Nephron progenitor cell (in vitro differentiated cells): ENCODE measurements at regions not wholly inside any gene's neighbourhood (a gene's known extent, or its start where the extent isn't known, plus 50 kb on each side); places are given as distances from the start of the nearest gene placed in this dataset.

Experiments used
- DNase-seq: peaks from one replicate; pipeline ENCODE4 v3.0.0; 2021
- H3K27ac Mint-ChIP-seq: 2 replicates; pipeline ENCODE4 v1.8.0; 2021; ENCODE audit warnings: mild to moderate bottlenecking, moderate library complexity, mixed read lengths
- H3K27me3 Mint-ChIP-seq: 2 replicates; pipeline ENCODE4 v1.8.0; 2021; ENCODE audit warnings: mild to moderate bottlenecking, low read depth, mixed read lengths; ENCODE audit not compliant: poor library complexity
- H3K36me3 Mint-ChIP-seq: 2 replicates; pipeline ENCODE4 v1.8.0; 2021; ENCODE audit warnings: low read depth, mixed read lengths
- H3K4me1 Mint-ChIP-seq: 2 replicates; pipeline ENCODE4 v1.8.0; 2021; ENCODE audit warnings: mixed read lengths
- H3K4me3 Mint-ChIP-seq: 2 replicates; pipeline ENCODE4 v1.8.0; 2021; ENCODE audit warnings: mild to moderate bottlenecking, moderate library complexity, mixed read lengths
- H3K9me3 Mint-ChIP-seq: 2 replicates; pipeline ENCODE4 v1.8.0; 2021; ENCODE audit warnings: mild to moderate bottlenecking, moderate library complexity, mixed read lengths
- TF ChIP-seq, protein P1 (sequence below): fragments of 200-600 bp; sonication (generic); IDR thresholded peaks from 2 replicates; pipeline ENCODE4 v1.5.0; 2021; ENCODE audit warnings: antibody characterized with exemption

DNA sequence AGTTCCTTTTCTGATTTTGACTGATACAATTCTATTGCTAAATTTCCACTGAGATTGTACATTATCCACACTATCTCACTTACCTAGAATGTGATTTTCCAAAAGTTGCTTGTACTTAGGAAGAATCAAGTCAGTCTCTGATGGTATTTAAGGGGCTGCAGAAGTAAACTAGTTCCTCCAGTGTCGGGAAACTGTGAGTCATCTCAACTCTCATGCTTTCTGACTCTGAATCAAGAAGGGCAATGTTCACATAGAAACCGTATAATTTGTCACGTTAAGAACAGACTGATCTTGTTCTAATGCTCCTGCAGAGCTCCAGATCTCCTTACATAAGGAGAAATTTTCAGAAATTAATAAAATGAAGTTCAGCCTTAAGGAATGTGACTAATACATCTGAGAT, 369.3 kb downstream of the KLF5 start:
- TF ChIP-seq, protein P1, sequence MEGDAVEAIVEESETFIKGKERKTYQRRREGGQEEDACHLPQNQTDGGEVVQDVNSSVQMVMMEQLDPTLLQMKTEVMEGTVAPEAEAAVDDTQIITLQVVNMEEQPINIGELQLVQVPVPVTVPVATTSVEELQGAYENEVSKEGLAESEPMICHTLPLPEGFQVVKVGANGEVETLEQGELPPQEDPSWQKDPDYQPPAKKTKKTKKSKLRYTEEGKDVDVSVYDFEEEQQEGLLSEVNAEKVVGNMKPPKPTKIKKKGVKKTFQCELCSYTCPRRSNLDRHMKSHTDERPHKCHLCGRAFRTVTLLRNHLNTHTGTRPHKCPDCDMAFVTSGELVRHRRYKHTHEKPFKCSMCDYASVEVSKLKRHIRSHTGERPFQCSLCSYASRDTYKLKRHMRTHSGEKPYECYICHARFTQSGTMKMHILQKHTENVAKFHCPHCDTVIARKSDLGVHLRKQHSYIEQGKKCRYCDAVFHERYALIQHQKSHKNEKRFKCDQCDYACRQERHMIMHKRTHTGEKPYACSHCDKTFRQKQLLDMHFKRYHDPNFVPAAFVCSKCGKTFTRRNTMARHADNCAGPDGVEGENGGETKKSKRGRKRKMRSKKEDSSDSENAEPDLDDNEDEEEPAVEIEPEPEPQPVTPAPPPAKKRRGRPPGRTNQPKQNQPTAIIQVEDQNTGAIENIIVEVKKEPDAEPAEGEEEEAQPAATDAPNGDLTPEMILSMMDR = no peak
- no peaks in the 10 kb centered on the region for H3K9me3 Mint-ChIP-seq
- no peak for DNase-seq
- no peak overlapping the region for H3K27ac Mint-ChIP-seq
- no peaks in the 10 kb centered on the region for H3K36me3 Mint-ChIP-seq
- no peaks in the 10 kb centered on the region for H3K4me1 Mint-ChIP-seq
- H3K4me3 Mint-ChIP-seq = no peak overlapping the region
- H3K27me3 Mint-ChIP-seq = no peaks in the 10 kb centered on the region

DNA sequence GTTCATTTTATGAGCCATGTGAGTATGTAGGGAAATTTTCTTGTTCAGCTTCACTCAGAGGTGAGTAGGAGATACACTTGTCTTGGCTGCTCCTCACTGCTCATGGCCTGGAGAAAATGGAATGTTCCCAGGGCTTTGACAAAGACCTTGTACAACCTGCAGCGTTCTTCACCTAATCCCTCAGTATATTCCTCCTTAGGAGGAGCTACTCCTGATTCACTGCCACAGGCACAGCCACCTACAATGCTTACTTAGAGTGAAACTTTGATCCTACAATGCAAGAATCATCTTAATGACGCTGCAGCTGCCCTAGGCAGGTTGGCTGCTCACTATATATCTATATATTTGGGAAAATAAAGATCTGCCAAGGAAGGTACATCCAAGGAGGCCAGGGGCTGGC, 364.2 kb downstream of the KLF5 start:
- Mint-ChIP-seq H3K27ac (no peak overlapping the region), H3K4me1 (no peaks in the 10 kb centered on the region), H3K27me3 (no peaks in the 10 kb centered on the region), H3K4me3 (no peak overlapping the region), H3K9me3 (no peaks in the 10 kb centered on the region), H3K36me3 (no peaks in the 10 kb centered on the region)
- DNase-seq = no peak
- TF ChIP-seq, protein P1 = no peak

DNA sequence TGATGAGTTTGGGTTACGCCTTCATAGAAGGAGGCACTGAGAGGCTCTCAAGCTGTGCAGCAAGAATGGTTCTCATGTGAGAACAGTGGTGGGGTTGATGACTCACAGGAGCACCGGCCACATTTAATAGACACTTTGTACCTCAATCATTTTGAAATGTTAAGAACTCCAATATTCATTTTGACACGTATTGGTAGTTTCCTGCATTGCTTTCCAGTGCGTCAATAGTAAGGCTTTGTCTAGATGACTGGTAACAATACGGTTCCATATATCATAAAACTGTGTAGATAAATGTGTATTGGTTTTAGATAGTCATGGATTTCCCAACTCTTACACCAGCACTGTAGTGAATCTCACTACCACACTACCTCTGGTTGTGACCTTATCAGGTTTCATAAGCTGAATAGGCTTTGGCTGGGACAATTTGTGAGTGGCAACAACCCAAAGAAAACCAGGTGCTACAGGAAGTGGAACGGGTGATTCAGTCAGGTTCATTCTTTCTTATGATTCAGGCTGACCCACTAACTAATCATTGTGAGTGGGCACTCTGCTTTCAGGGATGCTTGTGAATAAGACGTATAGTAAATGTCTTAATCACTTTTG, 362.6 kb downstream of the KLF5 start:
- Mint-ChIP-seq H3K27ac (no peak overlapping the region), H3K9me3 (no peaks in the 10 kb centered on the region), H3K4me1 (no peaks in the 10 kb centered on the region), H3K27me3 (no peaks in the 10 kb centered on the region), H3K4me3 (no peak overlapping the region), H3K36me3 (no peaks in the 10 kb centered on the region)
- TF ChIP-seq, protein P1 = no peak
- no peak for DNase-seq

DNA sequence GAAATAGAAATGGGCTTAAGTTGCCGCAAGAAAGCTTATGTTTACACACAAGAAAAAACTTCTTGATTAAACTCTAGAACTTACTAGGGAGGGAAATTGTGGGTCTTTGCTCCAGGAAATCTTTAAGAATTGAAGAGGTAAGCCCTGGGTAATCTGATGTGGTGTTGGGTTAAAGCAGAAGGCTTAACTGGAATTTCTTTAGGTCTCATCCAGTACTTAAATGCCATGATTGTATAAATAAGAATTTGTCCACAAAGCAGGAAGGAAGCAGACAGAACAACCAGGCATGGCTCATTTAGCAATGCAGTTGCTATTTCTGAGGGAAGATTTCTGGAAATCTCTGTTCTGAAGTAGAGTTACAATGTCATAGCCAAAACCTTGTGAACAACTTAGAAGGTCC, 360.4 kb downstream of the KLF5 start:
- Mint-ChIP-seq H3K4me1 (no peaks in the 10 kb centered on the region), H3K4me3 (no peak overlapping the region), H3K9me3 (no peaks in the 10 kb centered on the region), H3K27me3 (no peaks in the 10 kb centered on the region), H3K36me3 (no peaks in the 10 kb centered on the region), H3K27ac (no peak overlapping the region)
- TF ChIP-seq, protein P1 = no peak
- DNase-seq = no peak

DNA sequence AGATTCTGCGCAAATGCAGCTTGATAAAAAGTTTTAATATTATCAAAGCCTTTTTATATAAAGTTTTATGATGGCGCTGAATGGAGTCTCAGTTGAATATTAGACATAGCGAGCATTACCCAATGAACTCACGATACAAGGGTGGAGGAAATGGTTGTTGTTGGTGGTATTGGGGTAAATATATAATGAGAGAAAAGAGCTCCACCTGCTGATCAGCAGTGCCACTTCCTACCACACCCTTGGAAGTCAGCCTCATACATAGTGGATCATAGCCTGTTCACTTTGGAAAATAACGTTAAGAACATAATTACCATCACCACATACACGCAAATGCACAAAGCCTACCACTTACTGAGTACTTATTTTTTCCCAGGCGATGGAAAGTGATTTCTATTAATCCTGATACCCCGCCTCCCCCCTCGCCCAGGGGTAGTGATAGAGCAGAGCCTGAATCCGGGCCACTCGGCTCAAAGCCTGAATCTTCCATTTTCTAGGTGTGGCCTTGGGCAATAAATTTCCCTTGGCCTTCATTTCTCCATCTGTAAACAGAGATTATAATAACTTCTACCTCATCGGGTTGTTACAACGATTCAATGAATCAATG, 358.3 kb downstream of the KLF5 start:
- Mint-ChIP-seq H3K27ac (no peak overlapping the region), H3K4me1 (no peaks in the 10 kb centered on the region), H3K36me3 (no peaks in the 10 kb centered on the region), H3K4me3 (no peak overlapping the region), H3K27me3 (peaks cover 3% of the 10 kb centered on the region), H3K9me3 (no peaks in the 10 kb centered on the region)
- no peak for DNase-seq
- TF ChIP-seq, protein P1 = no peak

DNA sequence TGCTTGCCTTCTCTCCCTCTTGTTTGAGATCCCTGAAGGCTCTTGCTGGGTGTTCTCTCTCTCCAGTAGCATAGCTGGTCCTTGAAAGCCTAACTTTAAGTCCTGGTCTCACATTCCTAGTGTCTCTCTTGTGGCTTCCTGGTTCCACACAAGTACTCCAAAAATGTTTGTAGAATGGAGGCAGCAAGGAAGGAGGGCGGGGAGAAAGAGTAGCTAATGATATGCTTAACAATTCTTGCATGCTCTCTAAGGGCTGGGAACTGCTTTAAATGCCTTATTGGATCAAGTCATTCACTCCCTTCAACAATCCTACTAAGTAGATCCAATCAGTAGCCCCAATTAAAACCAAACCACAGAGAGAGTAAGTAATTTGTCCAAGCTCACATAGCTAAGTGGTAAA, 357.3 kb downstream of the KLF5 start:
- H3K27ac Mint-ChIP-seq = no peak overlapping the region
- H3K4me3 Mint-ChIP-seq = no peak overlapping the region
- no peaks in the 10 kb centered on the region for H3K4me1 Mint-ChIP-seq
- no peaks in the 10 kb centered on the region for H3K36me3 Mint-ChIP-seq
- TF ChIP-seq, protein P1 = no peak
- no peak for DNase-seq
- no peaks in the 10 kb centered on the region for H3K9me3 Mint-ChIP-seq
- H3K27me3 Mint-ChIP-seq = peaks cover 3% of the 10 kb centered on the region
